Mucosa of descending colon (tissue), 3 donors: ENCODE measurements at regions not wholly inside any gene's neighbourhood (a gene's known extent, or its start where the extent isn't known, plus 50 kb on each side); places are given as distances from the start of the nearest gene placed in this dataset.
"Not testable (repeated sequence)": the region's sequence is repeated elsewhere in the genome, so short reads cannot be mapped to it uniquely, and the experiment has no call there.

Experiments
- ATAC-seq: fragments of 200-7000 bp; cut with Tn5 transposase; one replicate; pipeline ENCODE4 v1.9.1; 2020; ENCODE audit warnings: mild to moderate bottlenecking, moderate library complexity
- DNase-seq, 3 donors: peaks; one replicate each; pipeline ENCODE4 v3.0.0-alpha.2; 2020
- H3K36me3 ChIP-seq: fragments of 200-600 bp; one replicate; pipeline ENCODE4 v1.8.0; 2021; ENCODE audit warnings: low read depth, mild to moderate bottlenecking
- H3K4me1 ChIP-seq: fragments of 200-600 bp; one replicate; pipeline ENCODE4 v1.8.0; 2021; ENCODE audit warnings: low read depth, mild to moderate bottlenecking
- H3K4me3 ChIP-seq: fragments of 200-600 bp; one replicate; pipeline ENCODE4 v1.8.0; 2021; ENCODE audit warnings: mild to moderate bottlenecking
- H3K9me3 ChIP-seq: fragments of 200-600 bp; one replicate; pipeline ENCODE4 v1.8.0; 2021; ENCODE audit warnings: mild to moderate bottlenecking
- intact Hi-C, 2 donors: fragments of 100-400 bp; cut with DNase I in 1 of 2; cut with micrococcal nuclease in 1 of 2; formaldehyde crosslinking; loops; one replicate each; pipeline versions ENCODE4 v1.11.0 to v1.11.1; 2022; cut with DNase I, micrococcal nuclease
- TF ChIP-seq, protein P1 (sequence below): fragments of 200-600 bp; IDR thresholded peaks from one replicate; pipeline ENCODE4 v1.8.0; 2022; ENCODE audit warnings: antibody characterized with exemption, mild to moderate bottlenecking
- donor health status: DM: no; HTN: no; CAD: no; lungs with moderate emphysema.
- donor health status: DM: no; HTN: no; CAD: no.
- donor health status: DM: no; HTN: yes; CAD: no.

DNA sequence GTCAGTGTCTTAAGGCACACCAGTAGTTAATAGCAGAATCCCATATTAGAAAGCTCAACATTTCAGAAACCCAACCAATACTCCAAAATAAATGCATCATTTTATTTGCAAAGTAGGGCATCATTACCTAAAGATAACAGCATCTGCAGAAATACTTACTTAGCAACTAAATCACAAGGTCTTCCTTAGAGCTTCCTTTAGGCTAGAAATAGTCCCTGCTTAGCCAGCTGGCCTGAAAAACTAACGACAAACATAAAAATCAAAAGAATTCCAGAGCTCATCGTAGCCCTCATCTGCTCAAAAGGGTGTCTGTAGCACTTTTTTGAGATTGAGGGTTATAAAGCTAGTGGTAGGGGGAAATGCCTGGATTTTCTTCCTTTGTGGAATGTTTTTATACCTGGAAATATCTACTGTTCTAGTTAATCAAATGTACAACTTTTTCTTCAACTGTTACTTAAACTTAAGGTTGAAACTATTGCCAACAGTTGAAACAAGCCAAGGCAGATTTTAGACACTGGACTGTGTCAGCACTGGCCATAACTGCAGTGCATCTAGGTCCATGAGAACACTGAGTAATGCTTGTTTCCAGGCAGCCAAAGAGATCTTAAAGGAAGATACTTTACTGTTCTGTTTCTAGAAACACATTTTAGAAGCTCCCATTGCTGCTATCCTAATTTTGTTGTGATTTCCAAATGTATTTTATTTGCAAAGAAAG lies 129.4 kb upstream of the RASA1 start:
- no peak for ATAC-seq
- intact Hi-C loops: no loop called here
- DNase-seq: no peak
- Histone ChIP-seq H3K4me1 (no peaks in the 10 kb centered on the region), H3K9me3 (no peaks in the 10 kb centered on the region), H3K36me3 (no peaks in the 10 kb centered on the region), H3K4me3 (no peak overlapping the region)
- TF ChIP-seq, protein P1, sequence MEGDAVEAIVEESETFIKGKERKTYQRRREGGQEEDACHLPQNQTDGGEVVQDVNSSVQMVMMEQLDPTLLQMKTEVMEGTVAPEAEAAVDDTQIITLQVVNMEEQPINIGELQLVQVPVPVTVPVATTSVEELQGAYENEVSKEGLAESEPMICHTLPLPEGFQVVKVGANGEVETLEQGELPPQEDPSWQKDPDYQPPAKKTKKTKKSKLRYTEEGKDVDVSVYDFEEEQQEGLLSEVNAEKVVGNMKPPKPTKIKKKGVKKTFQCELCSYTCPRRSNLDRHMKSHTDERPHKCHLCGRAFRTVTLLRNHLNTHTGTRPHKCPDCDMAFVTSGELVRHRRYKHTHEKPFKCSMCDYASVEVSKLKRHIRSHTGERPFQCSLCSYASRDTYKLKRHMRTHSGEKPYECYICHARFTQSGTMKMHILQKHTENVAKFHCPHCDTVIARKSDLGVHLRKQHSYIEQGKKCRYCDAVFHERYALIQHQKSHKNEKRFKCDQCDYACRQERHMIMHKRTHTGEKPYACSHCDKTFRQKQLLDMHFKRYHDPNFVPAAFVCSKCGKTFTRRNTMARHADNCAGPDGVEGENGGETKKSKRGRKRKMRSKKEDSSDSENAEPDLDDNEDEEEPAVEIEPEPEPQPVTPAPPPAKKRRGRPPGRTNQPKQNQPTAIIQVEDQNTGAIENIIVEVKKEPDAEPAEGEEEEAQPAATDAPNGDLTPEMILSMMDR: no peak

DNA sequence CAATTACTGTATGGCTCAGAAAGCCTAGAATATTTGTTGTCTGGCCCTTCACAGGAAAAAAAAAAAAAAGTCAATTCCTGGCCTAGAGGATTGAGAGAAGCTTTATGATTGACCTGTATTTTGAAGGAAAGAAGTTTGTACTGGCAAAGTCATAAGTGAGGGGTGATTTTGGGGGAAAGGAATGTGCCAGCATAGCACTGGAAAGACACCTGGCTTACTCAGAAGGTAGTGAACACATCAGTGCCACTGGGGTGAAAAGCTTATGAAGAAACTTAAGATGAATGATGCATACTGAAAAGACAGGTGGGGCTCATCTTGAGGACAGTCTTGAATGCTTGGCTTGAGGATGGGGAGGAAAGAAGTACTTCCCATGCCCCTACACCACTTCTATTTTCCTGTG lies 127.9 kb upstream of the RASA1 start:
- DNase-seq: no peak
- Histone ChIP-seq H3K4me3 (no peak overlapping the region), H3K36me3 (no peaks in the 10 kb centered on the region), H3K4me1 (no peaks in the 10 kb centered on the region), H3K9me3 (no peaks in the 10 kb centered on the region)
- intact Hi-C loops: no loop called here
- no peak for ATAC-seq
- TF ChIP-seq, protein P1: no peak

DNA sequence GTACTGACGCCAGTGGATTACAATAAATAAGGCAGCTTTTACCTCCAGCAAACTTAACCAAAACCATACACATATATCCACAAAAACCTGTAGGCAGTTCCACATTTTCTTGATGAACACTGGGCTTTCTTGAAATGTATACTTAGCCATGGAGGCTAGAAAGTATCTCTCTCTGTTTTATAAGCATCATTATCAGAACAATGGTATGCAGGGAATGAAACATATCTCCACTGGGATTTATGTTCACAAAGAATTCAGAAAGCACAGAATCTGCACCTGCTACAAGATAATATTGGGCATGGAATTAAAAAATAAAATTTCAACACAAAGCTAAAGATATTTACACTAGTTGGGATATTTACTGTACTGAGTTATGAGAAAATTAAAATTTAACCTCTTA lies 126.1 kb upstream of the RASA1 start:
- intact Hi-C loops: no loop called here
- Histone ChIP-seq H3K4me1 (no peaks in the 10 kb centered on the region), H3K9me3 (no peaks in the 10 kb centered on the region), H3K4me3 (no peak overlapping the region), H3K36me3 (no peaks in the 10 kb centered on the region)
- TF ChIP-seq, protein P1: no peak
- no peak for DNase-seq
- no peak for ATAC-seq

DNA sequence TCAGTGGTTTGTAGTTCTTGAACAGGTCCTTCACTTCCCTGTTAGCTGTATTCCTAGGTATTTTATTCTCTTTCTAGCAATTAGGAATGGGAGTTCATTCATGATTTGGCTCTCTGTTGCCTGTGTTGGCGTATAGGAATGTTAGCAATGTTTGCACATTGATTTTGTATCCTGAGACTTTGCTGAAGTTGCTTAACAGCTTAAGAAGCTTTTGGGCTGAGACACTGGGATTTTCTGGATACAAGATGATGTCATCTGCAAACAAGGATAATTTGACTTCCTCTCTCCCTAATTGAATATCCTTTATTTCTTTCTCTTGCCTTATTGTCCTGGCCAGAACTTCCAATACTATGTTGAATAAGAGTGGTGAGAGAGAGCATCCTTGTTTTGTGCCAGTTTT lies 121.8 kb upstream of the RASA1 start:
- H3K4me1 ChIP-seq, intact Hi-C loops, H3K36me3 ChIP-seq, H3K9me3 ChIP-seq, ATAC-seq, H3K4me3 ChIP-seq, DNase-seq: not testable (repeated sequence)

DNA sequence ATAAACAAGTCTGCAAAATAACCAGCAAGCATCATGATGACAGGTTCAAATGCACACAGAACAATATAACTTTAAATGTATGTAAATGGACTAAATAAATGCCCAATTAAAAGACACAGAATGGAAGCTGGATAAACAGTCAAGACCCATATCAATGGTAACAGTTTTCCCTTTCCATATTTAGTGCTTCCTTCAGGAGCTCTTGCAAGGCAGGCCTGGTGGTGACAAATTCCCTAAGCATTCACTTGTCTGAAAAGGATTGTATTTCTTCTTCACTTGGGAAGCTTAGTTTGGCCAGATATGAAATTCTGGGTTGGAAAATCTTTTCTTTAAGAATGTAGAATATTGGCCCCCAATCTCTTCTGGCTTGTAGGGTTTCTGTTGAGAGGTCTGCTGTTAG lies 120.2 kb upstream of the RASA1 start:
- TF ChIP-seq, protein P1: no peak
- intact Hi-C loops: no loop called here
- no peaks in the 10 kb centered on the region for H3K36me3 ChIP-seq
- H3K9me3 ChIP-seq: no peaks in the 10 kb centered on the region
- no peaks in the 10 kb centered on the region for H3K4me1 ChIP-seq
- H3K4me3 ChIP-seq: no peak overlapping the region
- DNase-seq: no peak
- no peak for ATAC-seq

DNA sequence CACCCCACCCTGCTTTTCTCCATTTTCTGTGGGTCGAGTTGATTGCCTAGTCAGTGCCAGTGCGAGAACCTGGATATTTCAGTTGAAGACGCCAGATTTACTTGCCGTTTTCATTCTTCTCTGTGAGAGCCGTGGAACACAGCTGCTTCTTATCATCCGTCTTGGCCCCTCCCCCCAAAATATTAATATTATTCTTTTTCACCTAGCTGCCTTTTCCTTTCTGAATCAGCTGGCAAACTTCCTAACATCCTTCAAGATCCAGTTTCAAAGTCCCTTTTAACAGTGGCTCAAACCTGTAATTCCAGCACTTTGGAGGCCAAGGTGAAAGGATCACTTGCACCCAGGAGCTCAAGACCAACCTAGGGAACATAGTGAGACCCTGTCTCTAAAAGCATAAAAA lies 117.1 kb upstream of the RASA1 start:
- no peaks in the 10 kb centered on the region for H3K4me1 ChIP-seq
- no peak for DNase-seq
- no peak overlapping the region for H3K4me3 ChIP-seq
- no peaks in the 10 kb centered on the region for H3K9me3 ChIP-seq
- TF ChIP-seq, protein P1: no peak
- intact Hi-C loops: no loop called here
- H3K36me3 ChIP-seq: no peaks in the 10 kb centered on the region
- ATAC-seq: no peak
